GM21390 (cell line): ENCODE measurements at regions not wholly inside any gene's neighbourhood (a gene's known extent, or its start where the extent isn't known, plus 50 kb on each side); places are given as distances from the start of the nearest gene placed in this dataset.

ENCODE experiments used
- ATAC-seq: cut with Tn5 transposase; IDR thresholded peaks from one replicate; pipeline ENCODE4 v1.9.1; 2021; ENCODE audit not compliant: unreplicated experiment

- ATAC-seq = no peak
Observed at GRCh38 chr1:65486613-65487012, 66.1 kb downstream of the LEPR start.

GRCh38 chr1:65489481-65489880, 69.0 kb downstream of the LEPR start:
- no peak for ATAC-seq

- ATAC-seq = no peak
Observed at GRCh38 chr1:65490231-65491009, 70.0 kb downstream of the LEPR start.

- no peak for ATAC-seq
Observed at GRCh38 chr1:65491472-65491871, 71.0 kb downstream of the LEPR start.

- no peak for ATAC-seq
Observed at GRCh38 chr1:65493802-65494201, 73.3 kb downstream of the LEPR start.

- no peak for ATAC-seq
Observed at GRCh38 chr1:65494671-65495070, 74.2 kb downstream of the LEPR start.

- no peak for ATAC-seq
Observed at GRCh38 chr1:65495137-65495536, 74.7 kb downstream of the LEPR start.

GRCh38 chr1:65497256-65497830, 76.9 kb downstream of the LEPR start:
- no peak for ATAC-seq

GRCh38 chr1:65503427-65503826, 83.0 kb downstream of the LEPR start:
- no peak for ATAC-seq

GRCh38 chr1:65504263-65504662, 83.8 kb downstream of the LEPR start:
- ATAC-seq = no peak

GRCh38 chr1:65505547-65506300, 85.3 kb downstream of the LEPR start:
- no peak for ATAC-seq

- ATAC-seq = no peak
Observed at GRCh38 chr1:65508051-65508450, 87.6 kb downstream of the LEPR start.

- no peak for ATAC-seq
Observed at GRCh38 chr1:65509912-65510680, 89.6 kb downstream of the LEPR start.

GRCh38 chr1:65510961-65511360, 90.5 kb downstream of the LEPR start:
- no peak for ATAC-seq

- ATAC-seq = no peak
Observed at GRCh38 chr1:65512383-65512782, 91.9 kb downstream of the LEPR start.

GRCh38 chr1:65512967-65513780, 92.7 kb downstream of the LEPR start:
- ATAC-seq = no peak

GRCh38 chr1:65514041-65514440, 93.6 kb downstream of the LEPR start:
- ATAC-seq = no peak

GRCh38 chr1:65524931-65525265, 104.4 kb downstream of the LEPR start:
- ATAC-seq = no peak

- ATAC-seq = no peak
Observed at GRCh38 chr1:65525266-65526048, 105.0 kb downstream of the LEPR start.

GRCh38 chr1:65526049-65526556, 105.6 kb downstream of the LEPR start:
- ATAC-seq = no peak
